ENCODE measurements at regions not wholly inside any gene's neighbourhood (a gene's known extent, or its start where the extent isn't known, plus 50 kb on each side); places are given as distances from the start of the nearest gene placed in this dataset.

- no CpG with 5 or more reads among the region's 2 CpGs for WGBS (ENCODE audit: insufficient coverage)
- H2AFZ ChIP-seq (ENCODE audit: insufficient read depth, low read depth, low read length, poor library complexity, severe bottlenecking): no peak overlapping the region
- Mint-ChIP-seq H3K9me3 (ENCODE audit: insufficient read depth) (no peaks in the 10 kb centered on the region), H3K4me1 (no peaks in the 10 kb centered on the region), H3K27ac (no peak overlapping the region), H3K27me3 (peaks cover 6% of the 10 kb centered on the region), H3K4me3 (no peak overlapping the region)
- H3K4me3 ChIP-seq (ENCODE audit: control extremely low read depth in 1 of 5, extremely low read depth in 1 of 5, insufficient read depth in 1 of 5, low read depth in 2 of 5, low read length in 4 of 5): no peak overlapping the region
- intact Hi-C loops (cut with micrococcal nuclease): no loop called here
- no peak overlapping the region for H3K9ac ChIP-seq (ENCODE audit: low read length)
- H3K27ac ChIP-seq (ENCODE audit: low read length in 2 of 2): no peak overlapping the region
- H3K79me2 ChIP-seq (ENCODE audit: control insufficient read depth, insufficient read depth, low read length): no peaks in the 10 kb centered on the region
- no peaks in the 10 kb centered on the region for H3K4me1 ChIP-seq (ENCODE audit: control insufficient read depth in 2 of 2, insufficient read depth in 2 of 2, low read length in 2 of 2)
- POLR2A ChIA-PET: interaction anchor here (1.2 kb wide), 1 partner anchor 31 kb away, joined by 3 read pairs; no protein-coding TSS in a partner anchor
- CTCF ChIA-PET: no interaction called here
- H3K9me3 ChIP-seq (ENCODE audit: control extremely low read depth in 1 of 3, control insufficient read depth in 2 of 3, insufficient read depth in 1 of 3, low read length in 2 of 3): no peaks in the 10 kb centered on the region
- H4K20me1 ChIP-seq (ENCODE audit: control insufficient read depth, insufficient read depth, low read length, poor library complexity, severe bottlenecking): no peaks in the 10 kb centered on the region
- ATAC-seq (ENCODE audit: low read depth): no peak
- no peaks in the 10 kb centered on the region for H3K36me3 ChIP-seq (replicated peaks in 1 of 2; ENCODE audit: control extremely low read depth in 1 of 2, control insufficient read depth in 1 of 2, extremely low read depth in 1 of 2, insufficient read depth in 2 of 2, low read length in 1 of 2)
- TF ChIP-seq CTCF (IDR thresholded peaks at IDR 0.05) (no peak), EZH2 (IDR thresholded peaks at IDR 0.05; ENCODE audit: borderline replicate concordance, insufficient read depth, low read depth, low read length, poor library complexity, severe bottlenecking) (no peak)
- DNase-seq: no peak
- H3K4me2 ChIP-seq (replicated peaks; ENCODE audit: low read depth, low read length, poor library complexity, severe bottlenecking): no peak overlapping the region
- no peaks in the 10 kb centered on the region for H3K27me3 ChIP-seq (replicated peaks in 1 of 4; ENCODE audit: control extremely low read depth in 1 of 4, control insufficient read depth in 3 of 4, insufficient read depth in 4 of 4, low read length in 3 of 4)
Observed at GRCh38 chr1:58264462-58264861, 282.1 kb downstream of the OMA1 start.

GRCh38 chr1:58262702-58263101, 283.8 kb downstream of the OMA1 start:
- Histone ChIP-seq H3K36me3 (replicated peaks in 1 of 2; ENCODE audit: control extremely low read depth in 1 of 2, control insufficient read depth in 1 of 2, extremely low read depth in 1 of 2, insufficient read depth in 2 of 2, low read length in 1 of 2) (no peaks in the 10 kb centered on the region), H3K27ac (ENCODE audit: low read length in 2 of 2) (no peak overlapping the region), H4K20me1 (ENCODE audit: control insufficient read depth, insufficient read depth, low read length, poor library complexity, severe bottlenecking) (no peaks in the 10 kb centered on the region), H3K4me1 (ENCODE audit: control insufficient read depth in 2 of 2, insufficient read depth in 2 of 2, low read length in 2 of 2) (no peaks in the 10 kb centered on the region), H3K4me3 (ENCODE audit: control extremely low read depth in 1 of 5, extremely low read depth in 1 of 5, insufficient read depth in 1 of 5, low read depth in 2 of 5, low read length in 4 of 5) (no peak overlapping the region), H2AFZ (ENCODE audit: insufficient read depth, low read depth, low read length, poor library complexity, severe bottlenecking) (no peak overlapping the region), H3K27me3 (replicated peaks in 1 of 4; ENCODE audit: control extremely low read depth in 1 of 4, control insufficient read depth in 3 of 4, insufficient read depth in 4 of 4, low read length in 3 of 4) (no peaks in the 10 kb centered on the region), H3K9ac (ENCODE audit: low read length) (no peak overlapping the region), H3K9me3 (ENCODE audit: control extremely low read depth in 1 of 3, control insufficient read depth in 2 of 3, insufficient read depth in 1 of 3, low read length in 2 of 3) (no peaks in the 10 kb centered on the region), H3K79me2 (ENCODE audit: control insufficient read depth, insufficient read depth, low read length) (no peaks in the 10 kb centered on the region), H3K4me2 (replicated peaks; ENCODE audit: low read depth, low read length, poor library complexity, severe bottlenecking) (no peak overlapping the region)
- no peak for DNase-seq
- WGBS (ENCODE audit: insufficient coverage): no CpG with 5 or more reads among the region's 2 CpGs
- no peaks in the 10 kb centered on the region for H3K4me1 Mint-ChIP-seq
- peaks cover 5% of the 10 kb centered on the region for H3K27me3 Mint-ChIP-seq
- intact Hi-C loops (cut with micrococcal nuclease): no loop called here
- TF ChIP-seq EZH2 (IDR thresholded peaks at IDR 0.05; ENCODE audit: borderline replicate concordance, insufficient read depth, low read depth, low read length, poor library complexity, severe bottlenecking) (no peak), CTCF (IDR thresholded peaks at IDR 0.05) (no peak)
- ChIA-PET CTCF (no interaction called here), POLR2A (no interaction called here)
- H3K4me3 Mint-ChIP-seq: no peak overlapping the region
- no peak for ATAC-seq (ENCODE audit: low read depth)
- no peaks in the 10 kb centered on the region for H3K9me3 Mint-ChIP-seq (ENCODE audit: insufficient read depth)
- no peak overlapping the region for H3K27ac Mint-ChIP-seq
